T-helper 1 cell treated with Interleukin-12 subunit alpha and Interleukin-12 subunit beta and Interleukin-4 antibody, amounts not matched to agents 30 μg/mL and 1 μg/mL, for 36 hours (primary cell): ENCODE measurements at regions not wholly inside any gene's neighbourhood (a gene's known extent, or its start where the extent isn't known, plus 50 kb on each side); places are given as distances from the start of the nearest gene placed in this dataset.
"Not testable (repeated sequence)": the region's sequence is repeated elsewhere in the genome, so short reads cannot be mapped to it uniquely, and the experiment has no call there.

ENCODE experiments used
- H3K27ac Mint-ChIP-seq: one replicate; pipeline ENCODE4 v1.8.0; 2021; ENCODE audit warnings: mild to moderate bottlenecking, mixed read lengths
- H3K27me3 Mint-ChIP-seq: one replicate; pipeline ENCODE4 v1.8.0; 2021; ENCODE audit warnings: low read depth, mixed read lengths
- H3K36me3 Mint-ChIP-seq: one replicate; pipeline ENCODE4 v1.8.0; 2021; ENCODE audit warnings: low read depth, mixed read lengths
- H3K4me1 Mint-ChIP-seq: one replicate; pipeline ENCODE4 v1.8.0; 2021; ENCODE audit warnings: low read depth, mixed read lengths
- H3K4me3 Mint-ChIP-seq: one replicate; pipeline ENCODE4 v1.8.0; 2021; ENCODE audit warnings: mild to moderate bottlenecking, moderate library complexity, mixed read lengths
- H3K9me3 Mint-ChIP-seq: one replicate; pipeline ENCODE4 v1.8.0; 2021; ENCODE audit warnings: mixed read lengths

- Mint-ChIP-seq H3K4me1 (no peaks in the 10 kb centered on the region), H3K9me3 (no peaks in the 10 kb centered on the region), H3K27ac (no peak overlapping the region), H3K27me3 (no peaks in the 10 kb centered on the region), H3K36me3 (no peaks in the 10 kb centered on the region), H3K4me3 (no peak overlapping the region)
These were observed 104.0 kb upstream of the RHOBTB1 start for GRCh38 chr10:61047788-61048560.

DNA sequence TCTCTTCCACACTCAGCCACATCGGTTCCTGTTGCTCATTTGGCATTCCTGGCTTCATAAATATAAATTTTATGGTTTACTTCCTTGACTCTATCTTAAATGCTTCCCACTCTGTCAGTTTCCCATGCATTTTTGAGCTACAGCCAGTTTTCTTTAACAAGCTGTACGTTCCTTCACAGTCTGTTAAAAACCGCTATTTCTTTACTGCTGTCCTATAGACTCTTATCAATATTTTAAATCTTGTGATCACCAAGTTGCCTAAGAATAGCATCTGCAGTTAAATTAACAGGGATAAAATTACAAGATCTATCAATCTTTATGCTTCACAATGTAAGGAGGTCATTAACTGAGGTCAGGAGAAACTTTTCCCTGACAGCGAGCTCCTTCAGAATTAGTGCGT is 103.1 kb upstream of the RHOBTB1 start:
- no peaks in the 10 kb centered on the region for H3K36me3 Mint-ChIP-seq
- H3K4me1 Mint-ChIP-seq, result no peaks in the 10 kb centered on the region
- no peak overlapping the region for H3K4me3 Mint-ChIP-seq
- no peaks in the 10 kb centered on the region for H3K9me3 Mint-ChIP-seq
- H3K27ac Mint-ChIP-seq, result no peak overlapping the region
- H3K27me3 Mint-ChIP-seq, result no peaks in the 10 kb centered on the region

DNA sequence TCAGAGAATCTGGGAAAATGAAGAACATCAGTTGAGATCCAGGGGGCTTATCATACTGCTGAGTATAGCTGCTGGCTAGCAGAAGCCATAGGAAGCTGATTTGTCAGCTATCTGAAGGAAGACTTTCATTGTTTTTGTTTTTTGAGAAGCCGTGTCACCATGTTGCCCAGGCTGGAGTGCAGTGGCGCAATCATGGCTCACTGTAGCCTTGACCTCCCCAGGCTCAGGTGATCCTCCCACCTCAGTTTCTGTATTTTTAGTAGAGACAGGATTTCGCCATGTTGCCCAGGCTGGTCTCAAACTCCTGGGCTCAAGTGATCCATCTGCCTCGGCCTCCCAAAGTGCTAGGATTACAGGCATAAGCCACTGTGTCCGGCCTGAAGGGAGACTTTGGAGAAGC is 101.5 kb upstream of the RHOBTB1 start:
- not testable (repeated sequence) for H3K27me3 Mint-ChIP-seq, H3K9me3 Mint-ChIP-seq, H3K4me1 Mint-ChIP-seq, H3K36me3 Mint-ChIP-seq, H3K27ac Mint-ChIP-seq, H3K4me3 Mint-ChIP-seq

- no peak overlapping the region for H3K4me3 Mint-ChIP-seq
- no peak overlapping the region for H3K27ac Mint-ChIP-seq
- H3K27me3 Mint-ChIP-seq, result no peaks in the 10 kb centered on the region
- no peaks in the 10 kb centered on the region for H3K4me1 Mint-ChIP-seq
- H3K36me3 Mint-ChIP-seq, result no peaks in the 10 kb centered on the region
- no peaks in the 10 kb centered on the region for H3K9me3 Mint-ChIP-seq
These were observed 98.5 kb upstream of the RHOBTB1 start for GRCh38 chr10:61042533-61042932.

DNA sequence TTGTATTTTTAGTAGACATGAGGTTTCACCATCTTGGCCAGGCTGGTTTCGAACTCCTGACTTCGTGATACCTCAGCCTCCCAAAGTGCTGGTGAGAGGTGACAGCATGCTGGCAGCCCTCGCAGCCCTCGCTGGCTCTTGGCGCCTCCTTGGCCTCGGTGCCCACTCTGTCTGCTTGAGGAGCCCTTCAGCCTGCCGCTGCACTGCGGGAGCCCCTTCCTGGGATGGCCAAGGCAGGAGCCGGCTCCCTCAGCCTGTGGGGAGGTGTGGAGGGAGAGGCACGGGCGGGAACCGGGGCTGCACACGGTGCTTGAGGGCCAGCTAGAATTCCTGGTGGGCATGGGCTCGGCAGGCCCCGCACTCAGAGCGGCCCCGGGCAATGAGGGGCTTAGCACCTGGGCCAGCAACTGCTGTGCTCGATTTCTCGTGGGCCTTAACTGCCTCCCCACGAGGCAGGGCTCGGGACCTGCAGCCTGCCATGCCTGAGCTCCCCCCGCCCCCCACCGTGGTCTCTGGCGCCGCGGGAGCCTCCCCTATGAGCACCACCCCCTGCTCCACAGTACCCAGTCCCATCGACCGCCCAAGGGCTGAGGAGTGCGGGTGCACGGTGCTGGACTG is 96.5 kb upstream of the RHOBTB1 start:
- Mint-ChIP-seq H3K9me3 (no peaks in the 10 kb centered on the region), H3K36me3 (no peaks in the 10 kb centered on the region), H3K27ac (no peak overlapping the region), H3K27me3 (no peaks in the 10 kb centered on the region), H3K4me3 (no peak overlapping the region), H3K4me1 (no peaks in the 10 kb centered on the region)

GRCh38 chr10:61039868-61040267 is 95.9 kb upstream of the RHOBTB1 start:
- Mint-ChIP-seq H3K9me3 (no peaks in the 10 kb centered on the region), H3K4me3 (no peak overlapping the region), H3K36me3 (no peaks in the 10 kb centered on the region), H3K4me1 (no peaks in the 10 kb centered on the region), H3K27ac (no peak overlapping the region), H3K27me3 (no peaks in the 10 kb centered on the region)

DNA sequence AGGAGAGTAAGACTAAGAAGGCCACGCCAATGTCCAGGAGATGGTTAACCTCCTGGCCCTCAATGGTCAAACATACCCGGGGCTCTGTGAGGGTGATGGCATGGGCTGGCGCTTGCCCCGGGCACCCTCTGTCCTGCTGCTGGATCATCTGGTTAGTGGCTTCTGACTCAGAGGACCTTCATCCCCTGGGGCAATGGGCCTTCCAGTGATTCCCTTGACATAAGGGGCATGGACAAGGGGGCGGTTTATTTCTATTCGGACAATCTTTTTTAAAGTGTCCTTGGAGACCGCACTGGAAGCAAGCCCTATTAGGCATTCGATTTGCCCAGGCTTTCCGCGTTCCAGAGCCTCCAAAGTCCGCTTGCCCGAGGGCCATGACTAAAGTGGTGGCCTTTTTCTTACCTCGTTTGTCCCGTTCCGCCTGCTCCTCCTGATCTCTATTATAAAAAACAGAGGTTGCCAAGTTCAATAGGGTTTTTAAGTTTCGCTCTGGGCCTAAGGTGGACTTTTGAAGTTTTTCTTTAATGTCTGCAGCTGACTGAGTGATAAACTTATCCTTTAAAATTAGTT is 93.4 kb upstream of the RHOBTB1 start:
- H3K4me1 Mint-ChIP-seq, H3K9me3 Mint-ChIP-seq, H3K27ac Mint-ChIP-seq, H3K4me3 Mint-ChIP-seq, H3K27me3 Mint-ChIP-seq, H3K36me3 Mint-ChIP-seq: not testable (repeated sequence)

DNA sequence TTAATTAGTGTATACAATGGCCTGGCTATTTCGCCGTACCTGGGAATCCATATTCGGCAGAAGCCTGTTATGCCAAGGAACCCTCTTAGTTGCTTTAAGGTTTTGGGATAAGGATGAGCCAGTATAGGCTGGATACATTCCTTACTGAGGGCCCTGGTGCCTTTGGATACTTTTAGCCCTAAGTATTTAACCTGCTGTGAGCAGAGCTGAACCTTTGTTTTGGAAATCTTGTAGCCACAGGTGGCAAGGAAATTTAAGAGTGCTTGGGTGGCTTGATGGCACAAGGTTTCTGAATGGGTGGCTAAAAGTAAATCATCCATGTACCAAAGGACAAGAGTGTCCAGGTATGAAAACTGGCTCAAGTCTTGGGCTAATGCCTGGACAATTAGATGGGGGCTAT is 92.2 kb upstream of the RHOBTB1 start:
- H3K9me3 Mint-ChIP-seq, H3K27ac Mint-ChIP-seq, H3K4me1 Mint-ChIP-seq, H3K27me3 Mint-ChIP-seq, H3K36me3 Mint-ChIP-seq, H3K4me3 Mint-ChIP-seq: not testable (repeated sequence)

GRCh38 chr10:61031341-61031740 is 87.4 kb upstream of the RHOBTB1 start:
- H3K4me3 Mint-ChIP-seq, result no peak overlapping the region
- no peaks in the 10 kb centered on the region for H3K9me3 Mint-ChIP-seq
- no peak overlapping the region for H3K27ac Mint-ChIP-seq
- no peaks in the 10 kb centered on the region for H3K36me3 Mint-ChIP-seq
- peaks cover 6% of the 10 kb centered on the region for H3K27me3 Mint-ChIP-seq
- H3K4me1 Mint-ChIP-seq, result no peaks in the 10 kb centered on the region

GRCh38 chr10:61029411-61029810 is 85.4 kb upstream of the RHOBTB1 start:
- Mint-ChIP-seq H3K9me3 (no peaks in the 10 kb centered on the region), H3K36me3 (no peaks in the 10 kb centered on the region), H3K4me3 (no peak overlapping the region), H3K4me1 (no peaks in the 10 kb centered on the region), H3K27ac (no peak overlapping the region), H3K27me3 (peaks cover 6% of the 10 kb centered on the region)

DNA sequence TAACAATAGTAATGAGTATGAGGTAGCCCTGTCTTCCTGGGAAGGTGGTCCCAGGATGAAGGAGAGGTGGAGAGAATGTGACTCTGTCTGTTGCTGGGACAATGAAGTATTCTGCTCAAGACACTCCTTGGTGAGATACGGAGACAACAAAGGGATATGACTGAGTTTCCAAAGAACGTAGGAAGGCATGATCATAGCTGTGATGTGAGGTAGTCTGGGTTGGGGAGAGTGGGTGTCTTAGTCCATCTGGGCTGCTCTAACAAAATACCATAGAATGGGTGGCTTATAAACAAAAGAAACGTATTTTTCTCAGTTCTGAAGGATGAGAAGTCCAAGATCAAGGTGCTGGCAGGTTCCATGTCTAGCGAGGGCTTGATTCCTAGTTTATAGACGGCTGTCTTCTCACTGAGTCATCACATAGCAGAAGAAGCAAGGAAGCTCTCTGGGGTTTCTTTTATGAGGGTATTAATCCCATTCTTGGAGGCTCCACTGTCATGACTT is 84.9 kb upstream of the RHOBTB1 start:
- Mint-ChIP-seq H3K27me3 (peaks cover 7% of the 10 kb centered on the region), H3K27ac (no peak overlapping the region), H3K4me3 (no peak overlapping the region), H3K9me3 (no peaks in the 10 kb centered on the region), H3K36me3 (no peaks in the 10 kb centered on the region), H3K4me1 (no peaks in the 10 kb centered on the region)

DNA sequence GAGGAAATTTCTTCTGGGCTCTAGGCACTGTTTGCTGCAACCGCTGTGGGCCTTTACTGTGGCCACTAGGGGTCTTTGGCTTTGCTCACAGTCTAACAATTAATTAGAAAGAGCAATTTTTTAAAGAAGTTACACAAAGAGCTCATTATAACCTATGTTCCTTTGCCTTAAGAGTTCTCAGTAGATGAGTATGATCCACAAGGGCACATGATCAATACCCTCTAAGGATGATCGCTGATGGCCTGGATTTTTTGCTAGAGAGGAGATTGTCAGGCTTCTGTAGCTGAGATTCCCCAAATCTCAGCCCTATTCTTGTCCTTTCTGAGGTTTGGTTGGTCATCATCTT is 80.8 kb upstream of the RHOBTB1 start:
- no peaks in the 10 kb centered on the region for H3K9me3 Mint-ChIP-seq
- H3K36me3 Mint-ChIP-seq, result no peaks in the 10 kb centered on the region
- H3K4me1 Mint-ChIP-seq, result no peaks in the 10 kb centered on the region
- peaks cover 16% of the 10 kb centered on the region for H3K27me3 Mint-ChIP-seq
- H3K27ac Mint-ChIP-seq, result no peak overlapping the region
- no peak overlapping the region for H3K4me3 Mint-ChIP-seq

DNA sequence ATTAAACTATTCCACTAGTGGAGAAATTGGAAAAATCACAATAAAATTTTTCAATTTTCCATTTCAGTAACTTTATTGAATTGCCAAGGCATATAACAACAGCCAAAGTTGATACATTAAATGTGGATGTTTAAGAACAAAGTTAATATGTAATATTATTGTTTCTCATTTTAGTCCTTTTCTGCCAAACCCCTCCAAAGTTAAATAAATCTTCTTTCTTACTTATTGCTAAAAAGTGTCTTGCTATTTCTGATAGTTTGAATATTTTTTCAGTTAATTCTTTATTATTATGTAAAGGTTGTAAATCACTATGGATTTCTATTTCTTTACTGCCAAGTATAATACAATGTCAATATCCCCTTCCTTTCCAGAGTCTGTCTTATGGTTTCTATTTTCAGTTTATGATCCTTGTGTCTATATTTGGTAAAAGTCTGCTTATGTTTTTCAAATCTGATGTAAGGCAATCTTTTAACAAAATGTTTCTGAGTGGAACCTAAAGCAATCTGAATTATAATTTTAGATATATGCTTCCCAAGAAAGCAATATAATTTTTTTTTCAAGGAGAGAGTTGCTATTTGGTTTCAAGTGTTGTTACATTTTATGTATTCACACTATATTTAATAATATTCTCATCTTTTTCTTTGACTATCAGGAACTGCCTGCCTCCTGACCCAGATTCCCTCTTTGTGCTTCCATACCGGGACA is 80.3 kb upstream of the RHOBTB1 start:
- Mint-ChIP-seq H3K9me3 (no peaks in the 10 kb centered on the region), H3K4me3 (no peak overlapping the region), H3K4me1 (no peaks in the 10 kb centered on the region), H3K27ac (no peak overlapping the region), H3K27me3 (peaks cover 16% of the 10 kb centered on the region), H3K36me3 (no peaks in the 10 kb centered on the region)

DNA sequence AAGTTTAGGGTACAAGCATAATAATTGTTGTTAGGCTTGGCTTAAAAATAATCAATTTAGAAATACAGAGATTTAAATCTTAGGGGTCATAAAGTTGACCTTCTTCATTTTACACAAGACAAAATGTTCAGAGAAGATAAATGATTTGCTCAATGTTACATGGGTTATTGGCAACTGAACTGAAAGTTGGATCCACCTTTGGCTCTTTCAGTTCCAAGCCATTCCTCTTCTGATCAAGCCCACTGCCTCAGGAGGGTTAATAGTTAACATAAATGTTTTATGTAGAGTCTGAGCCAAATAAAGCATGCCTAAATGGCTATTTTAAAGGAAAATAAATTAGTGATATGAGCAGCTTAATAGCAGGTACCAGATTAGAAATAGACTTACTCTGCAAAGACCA is 79.1 kb upstream of the RHOBTB1 start:
- no peaks in the 10 kb centered on the region for H3K36me3 Mint-ChIP-seq
- H3K27me3 Mint-ChIP-seq, result peaks cover 16% of the 10 kb centered on the region
- H3K27ac Mint-ChIP-seq, result no peak overlapping the region
- no peaks in the 10 kb centered on the region for H3K9me3 Mint-ChIP-seq
- no peaks in the 10 kb centered on the region for H3K4me1 Mint-ChIP-seq
- no peak overlapping the region for H3K4me3 Mint-ChIP-seq

DNA sequence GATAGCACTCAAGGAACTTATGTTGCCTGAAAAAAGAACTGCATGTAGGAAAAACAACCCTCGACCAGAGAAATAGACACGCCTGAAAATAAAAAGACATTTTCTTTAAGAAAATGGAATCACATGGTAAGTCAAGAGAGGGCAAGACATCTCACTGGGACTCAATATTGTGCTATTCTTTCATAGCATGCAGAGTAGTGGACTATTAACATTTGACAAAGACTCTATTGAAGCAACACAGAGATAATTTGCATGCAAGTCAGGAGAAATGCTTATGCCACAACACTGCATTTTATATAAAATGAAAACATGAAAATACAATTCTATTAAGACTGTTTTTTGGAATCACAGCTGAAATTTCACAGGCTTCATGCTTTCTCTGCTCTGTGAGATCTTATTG is 77.9 kb upstream of the RHOBTB1 start:
- Mint-ChIP-seq H3K9me3 (no peaks in the 10 kb centered on the region), H3K4me1 (no peaks in the 10 kb centered on the region), H3K4me3 (no peak overlapping the region), H3K27me3 (peaks cover 14% of the 10 kb centered on the region), H3K27ac (no peak overlapping the region), H3K36me3 (no peaks in the 10 kb centered on the region)
